ENCODE measurements at regions not wholly inside any gene's neighbourhood (a gene's known extent, or its start where the extent isn't known, plus 50 kb on each side); places are given as distances from the start of the nearest gene placed in this dataset.

GRCh38 chr3:180296971-180297370, 260.2 kb upstream of the PEX5L start:
- Histone ChIP-seq H3K4me1 (no peaks in the 10 kb centered on the region), H3K27ac (no peak overlapping the region), H3K4me3 (no peak overlapping the region), H3K9me3 (no peaks in the 10 kb centered on the region), H3K27me3 (no peaks in the 10 kb centered on the region), H3K36me3 (no peaks in the 10 kb centered on the region)
- WGBS = 77% methylated on average over 5 of the region's 5 CpGs
- no peak for DNase-seq (ENCODE audit: low spot score in 2 of 2)
- TF ChIP-seq EP300 (IDR thresholded peaks at IDR 0.05) (no peak), POLR2A (IDR thresholded peaks at IDR 0.05) (no peak), POLR2AphosphoS5 (IDR thresholded peaks at IDR 0.05) (no peak), CTCF (IDR thresholded peaks at IDR 0.05) (no peak)

- no peak for DNase-seq (ENCODE audit: low spot score in 2 of 2)
- 57% methylated on average over 1 of the region's 1 CpG for WGBS
- Histone ChIP-seq H3K4me1 (no peaks in the 10 kb centered on the region), H3K36me3 (no peaks in the 10 kb centered on the region), H3K27me3 (no peaks in the 10 kb centered on the region), H3K27ac (no peak overlapping the region), H3K9me3 (no peaks in the 10 kb centered on the region), H3K4me3 (no peak overlapping the region)
- no peak for TF ChIP-seq CTCF (IDR thresholded peaks at IDR 0.05)
- no peak for TF ChIP-seq POLR2AphosphoS5 (IDR thresholded peaks at IDR 0.05)
- no peak for TF ChIP-seq POLR2A (IDR thresholded peaks at IDR 0.05)
- TF ChIP-seq EP300 (IDR thresholded peaks at IDR 0.05) = no peak
These were observed 269.4 kb upstream of the PEX5L start for GRCh38 chr3:180306155-180306554.

- WGBS = 33% methylated on average over 7 of the region's 7 CpGs
These were observed 270.0 kb upstream of the PEX5L start for GRCh38 chr3:180306691-180307090.

GRCh38 chr3:180311242-180311641, 274.5 kb upstream of the PEX5L start:
- whole genome bisulfite sequencing = 55% methylated on average over 1 of the region's 1 CpG
- Histone ChIP-seq H3K36me3 (no peaks in the 10 kb centered on the region), H3K4me3 (no peak overlapping the region), H3K9me3 (no peaks in the 10 kb centered on the region), H3K4me1 (no peaks in the 10 kb centered on the region), H3K27me3 (no peaks in the 10 kb centered on the region), H3K27ac (no peak overlapping the region)
- no peak for TF ChIP-seq POLR2AphosphoS5 (IDR thresholded peaks at IDR 0.05)
- TF ChIP-seq CTCF (IDR thresholded peaks at IDR 0.05) = no peak
- TF ChIP-seq EP300 (IDR thresholded peaks at IDR 0.05) = no peak
- no peak for TF ChIP-seq POLR2A (IDR thresholded peaks at IDR 0.05)
- DNase-seq (ENCODE audit: low spot score in 2 of 2) = no peak

More at GRCh38 chr3:180306691-180307090, 270.0 kb upstream of the PEX5L start:
- Histone ChIP-seq H3K4me3 (no peak overlapping the region), H3K27me3 (no peaks in the 10 kb centered on the region), H3K36me3 (no peaks in the 10 kb centered on the region), H3K27ac (no peak overlapping the region), H3K4me1 (no peaks in the 10 kb centered on the region), H3K9me3 (no peaks in the 10 kb centered on the region)
- TF ChIP-seq POLR2AphosphoS5 (IDR thresholded peaks at IDR 0.05) (no peak), CTCF (IDR thresholded peaks at IDR 0.05) (no peak), EP300 (IDR thresholded peaks at IDR 0.05) (no peak), POLR2A (IDR thresholded peaks at IDR 0.05) (no peak)
- DNase-seq (ENCODE audit: low spot score in 2 of 2) = no peak

- H3K27me3 ChIP-seq = no peaks in the 10 kb centered on the region
- H3K4me3 ChIP-seq = no peak overlapping the region
- no peak overlapping the region for H3K27ac ChIP-seq
- H3K9me3 ChIP-seq = no peaks in the 10 kb centered on the region
- H3K4me1 ChIP-seq = no peaks in the 10 kb centered on the region
- DNase-seq (ENCODE audit: low spot score in 2 of 2) = no peak
- no peak for TF ChIP-seq POLR2A (IDR thresholded peaks at IDR 0.05)
- no peak for TF ChIP-seq EP300 (IDR thresholded peaks at IDR 0.05)
- no peak for TF ChIP-seq CTCF (IDR thresholded peaks at IDR 0.05)
- no peak for TF ChIP-seq POLR2AphosphoS5 (IDR thresholded peaks at IDR 0.05)
- H3K36me3 ChIP-seq = no peaks in the 10 kb centered on the region
- WGBS = 78% methylated on average over 2 of the region's 2 CpGs
These were observed 279.6 kb upstream of the PEX5L start for GRCh38 chr3:180316321-180316720.

All from suprapubic skin (tissue), 4 donors.